NOMO-1 (cell line): ENCODE measurements at regions not wholly inside any gene's neighbourhood (a gene's known extent, or its start where the extent isn't known, plus 50 kb on each side); places are given as distances from the start of the nearest gene placed in this dataset.
"Not testable (repeated sequence)": the region's sequence is repeated elsewhere in the genome, so short reads cannot be mapped to it uniquely, and the experiment has no call there.

Experiments used
- DNase-seq, 2 experiments: peaks; one replicate each; lab custom pipeline; 2025; ENCODE audit not compliant: unreplicated experiment in 2 of 2; lab: John Stamatoyannopoulos, UW

DNA sequence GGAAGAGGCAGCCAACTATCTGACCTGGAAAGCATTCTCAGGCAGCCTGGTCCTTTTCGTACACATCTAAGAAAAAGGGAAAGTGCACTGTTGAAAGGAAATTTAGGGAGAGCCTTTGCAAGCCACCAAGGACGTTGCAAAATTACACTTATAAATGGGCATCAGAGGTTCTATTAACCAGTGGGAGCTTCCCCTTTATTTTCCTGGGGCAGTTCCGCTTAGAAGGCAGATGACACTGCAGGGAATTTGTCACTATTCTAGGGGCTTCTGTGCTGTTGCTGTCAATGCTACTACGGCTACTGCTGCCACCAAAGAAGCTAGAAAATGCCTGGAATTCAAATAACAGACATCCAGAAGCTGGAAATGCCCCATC is 79.6 kb upstream of the AUTS2 start:
- peak in 1 of 2 experiments; percentile 2 for DNase-seq

DNA sequence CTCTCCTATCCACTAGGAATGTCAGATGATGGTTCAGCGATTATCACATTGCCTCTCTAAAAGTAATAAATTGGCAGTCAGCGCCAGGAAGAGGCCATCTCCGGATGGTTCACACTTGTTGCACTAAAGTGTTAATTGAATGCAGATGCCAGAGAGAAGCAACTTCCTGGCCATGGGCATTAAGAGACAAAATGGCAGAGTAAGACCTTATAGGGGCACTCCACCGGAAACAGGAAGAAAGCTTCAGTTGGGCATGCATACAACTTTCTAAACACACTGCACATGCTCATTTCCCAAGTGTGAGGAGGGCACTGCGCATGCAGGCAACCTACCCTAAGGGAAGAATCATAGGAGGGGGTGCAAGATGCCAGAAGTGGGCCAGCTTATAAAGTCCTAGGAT is 71.7 kb upstream of the AUTS2 start:
- no peak for DNase-seq

DNA sequence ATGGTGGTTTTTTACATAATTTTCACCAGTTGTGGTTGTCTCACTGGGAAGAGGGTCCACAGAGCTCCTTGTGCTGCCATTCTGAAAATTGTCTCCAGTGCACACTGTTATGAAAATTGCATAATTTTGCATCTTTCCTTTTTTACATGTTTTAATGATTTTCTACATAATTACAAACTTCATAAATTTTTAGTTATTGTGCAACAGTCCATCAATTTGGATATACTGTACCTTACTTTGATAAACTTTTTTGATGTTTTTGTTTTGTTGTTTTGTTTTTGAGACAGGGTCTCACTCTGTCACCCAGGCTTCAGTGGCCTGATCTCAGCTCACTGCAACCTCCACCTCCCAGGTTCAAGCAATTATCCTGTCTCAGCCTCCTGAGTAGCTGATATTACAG is 70.6 kb upstream of the AUTS2 start:
- no peak for DNase-seq

DNA sequence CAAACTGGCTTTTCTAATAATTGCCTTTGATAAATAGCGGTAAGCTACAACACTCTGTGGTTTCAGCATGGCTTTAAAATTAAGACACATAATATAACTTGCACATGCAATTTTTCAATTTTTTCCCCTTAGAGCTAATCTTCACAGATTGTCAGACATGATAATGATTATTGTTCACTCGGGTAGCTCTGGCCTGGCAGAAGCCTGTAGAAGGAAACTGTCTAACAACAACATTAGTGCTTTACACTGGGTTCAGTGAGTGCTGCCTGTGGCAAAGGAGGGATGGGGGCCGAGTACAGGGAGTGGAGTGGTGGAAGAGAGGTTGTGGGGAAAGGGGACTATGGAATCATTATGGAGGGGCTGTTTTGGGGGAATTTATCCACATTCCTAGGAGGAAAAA is 67.2 kb upstream of the AUTS2 start:
- DNase-seq: no peak

DNA sequence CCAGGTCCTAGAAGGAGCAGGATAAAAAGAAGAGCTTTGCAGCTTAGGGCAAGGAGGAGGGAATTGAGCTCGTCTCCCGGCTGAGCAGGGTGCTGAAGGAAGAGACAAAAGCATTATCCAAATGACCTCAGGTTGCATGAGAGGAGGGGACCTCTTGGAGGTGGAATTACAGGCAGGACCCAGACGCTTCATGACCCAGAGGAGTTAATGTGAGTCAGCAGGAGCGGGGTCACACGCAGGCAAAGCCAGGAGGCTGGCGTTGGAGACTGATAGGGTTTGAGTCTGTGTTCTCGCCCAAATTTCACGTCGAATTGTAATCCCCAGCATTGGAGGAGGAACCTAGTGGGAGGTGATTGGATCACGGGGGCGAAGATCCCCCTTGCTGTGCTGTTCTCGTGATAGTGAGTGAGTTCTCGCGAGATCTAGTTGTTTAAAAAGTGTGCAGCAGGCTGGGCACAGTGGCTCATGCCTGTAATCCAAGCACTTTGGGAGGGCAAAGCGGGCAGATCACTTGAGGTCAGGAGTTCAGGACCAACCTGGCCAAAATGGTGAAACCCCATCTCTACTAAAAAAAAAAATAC is 63.7 kb upstream of the AUTS2 start:
- DNase-seq: no peak

DNA sequence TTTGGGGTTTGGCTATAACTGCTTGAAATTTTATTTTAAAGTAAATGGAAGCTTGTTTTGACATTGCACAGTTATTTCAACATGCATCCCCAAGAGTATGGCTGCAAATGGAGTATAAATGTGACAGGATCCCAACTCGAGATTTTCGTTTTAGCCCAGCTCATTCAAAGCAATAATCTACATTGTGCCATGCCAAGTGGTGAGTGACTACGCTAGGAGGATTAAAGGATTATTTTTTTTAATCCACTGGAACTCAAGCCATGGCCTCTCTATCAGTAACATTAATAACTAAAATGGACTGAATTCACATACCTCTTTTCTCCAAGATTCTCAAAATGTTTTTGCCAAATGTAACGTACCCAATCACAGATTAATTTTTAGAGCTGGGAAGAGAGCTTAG is 60.6 kb upstream of the AUTS2 start:
- no peak for DNase-seq

DNA sequence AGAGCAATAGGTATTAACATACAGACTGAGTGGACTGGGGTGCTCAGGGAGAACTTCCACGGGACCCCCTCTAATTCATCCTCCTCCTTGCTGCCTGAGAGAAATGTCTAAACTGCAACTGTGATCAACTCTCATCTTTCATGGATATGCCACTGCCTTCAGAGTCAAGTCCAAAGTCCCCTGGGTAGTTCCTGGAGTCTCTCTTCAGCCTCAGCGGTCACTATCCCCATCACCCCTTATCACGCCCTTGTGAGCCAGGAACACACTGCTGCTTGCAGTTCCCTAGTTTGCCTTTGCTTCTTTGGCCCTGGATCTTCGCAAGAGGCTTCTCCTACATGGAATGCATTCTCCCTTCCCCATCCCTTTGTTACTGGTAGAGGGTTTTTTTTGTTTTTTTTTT is 58.7 kb upstream of the AUTS2 start:
- no peak for DNase-seq

DNA sequence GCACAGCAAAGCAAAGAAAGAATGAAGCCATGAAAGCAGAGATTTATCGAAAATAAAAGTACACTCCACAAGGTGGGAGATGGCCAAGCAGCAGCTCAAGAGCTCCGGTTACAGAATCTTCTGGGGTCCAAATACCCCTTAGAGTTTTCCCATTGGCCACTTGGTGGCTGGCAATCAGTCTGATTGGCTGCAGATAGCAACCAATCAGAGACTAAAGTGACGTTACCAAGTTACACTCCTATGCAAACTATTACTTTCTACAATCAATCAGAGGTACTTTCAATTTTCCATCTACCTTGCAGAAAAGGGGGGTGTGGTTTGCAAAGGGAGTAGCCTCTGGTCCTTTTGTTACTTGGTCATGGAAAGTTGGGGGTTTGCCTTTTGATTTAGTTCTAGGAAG is 58.0 kb upstream of the AUTS2 start:
- DNase-seq: no peak

DNA sequence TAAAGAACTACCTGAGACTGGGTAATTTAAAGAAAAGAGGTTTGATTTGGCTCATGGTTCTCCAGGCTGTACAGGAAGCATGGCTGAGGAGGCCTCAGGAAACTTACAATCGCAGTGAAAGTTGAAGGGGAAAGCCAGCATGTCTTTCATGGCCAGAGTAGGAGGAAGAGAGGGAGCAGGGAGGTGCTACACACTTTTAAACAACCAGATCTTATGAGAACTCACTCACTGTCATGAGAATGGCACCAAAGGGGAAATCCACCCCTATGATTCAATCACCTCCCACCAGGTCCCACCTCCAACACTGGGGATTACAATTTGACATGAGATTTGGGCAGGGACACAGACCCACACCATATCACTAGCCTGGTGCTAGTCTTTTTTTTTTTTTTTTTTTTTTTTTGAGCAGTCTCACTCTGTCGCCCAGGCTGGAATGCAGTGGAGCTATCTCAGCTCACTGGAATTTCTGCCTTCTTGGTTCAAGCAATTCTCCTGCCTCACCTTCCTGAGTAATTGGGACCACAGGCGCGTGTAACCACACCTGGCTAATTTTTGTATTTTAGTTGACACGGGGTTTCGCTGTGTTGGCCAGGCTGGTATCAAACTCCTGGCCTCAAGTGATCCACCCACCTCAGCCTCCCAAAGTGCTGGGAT is 56.4 kb upstream of the AUTS2 start:
- DNase-seq: not testable (repeated sequence)

DNA sequence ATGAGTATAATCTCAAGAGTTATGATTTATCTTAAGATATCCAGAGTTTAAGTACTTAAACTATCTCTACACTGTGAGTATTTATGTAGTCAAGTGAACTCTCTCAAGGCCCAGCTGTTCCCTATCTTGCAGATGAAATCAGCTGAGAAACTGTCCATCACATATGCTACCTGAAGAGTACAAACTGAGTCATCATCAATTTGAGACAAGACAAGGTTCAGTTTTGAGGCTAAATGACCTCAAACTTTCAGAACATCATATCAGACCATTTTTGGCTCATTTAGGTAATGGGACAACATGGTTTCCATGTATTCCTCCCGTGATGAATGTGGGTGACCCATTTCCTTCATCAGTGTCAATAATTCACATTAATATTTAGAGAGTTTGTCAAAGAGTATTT is 53.1 kb upstream of the AUTS2 start:
- no peak for DNase-seq
